HG03196 (cell line): ENCODE measurements at regions not wholly inside any gene's neighbourhood (a gene's known extent, or its start where the extent isn't known, plus 50 kb on each side); places are given as distances from the start of the nearest gene placed in this dataset.

Experiments
- ATAC-seq: cut with Tn5 transposase; IDR thresholded peaks from one replicate; pipeline ENCODE4 v1.9.1; 2021; ENCODE audit not compliant: unreplicated experiment

- ATAC-seq = no peak
Observed at GRCh38 chr13:78802912-78803311, 144.0 kb upstream of the OBI1 start.

GRCh38 chr13:78787190-78787589 is 128.2 kb upstream of the OBI1 start:
- no peak for ATAC-seq

- ATAC-seq = no peak
Observed at GRCh38 chr13:78786459-78786858, 127.5 kb upstream of the OBI1 start.

GRCh38 chr13:78785764-78786163 is 126.8 kb upstream of the OBI1 start:
- no peak for ATAC-seq

- no peak for ATAC-seq
Observed at GRCh38 chr13:78784014-78784750, 125.2 kb upstream of the OBI1 start.

- no peak for ATAC-seq
Observed at GRCh38 chr13:78780708-78781107, 121.8 kb upstream of the OBI1 start.

GRCh38 chr13:78779608-78780007 is 120.7 kb upstream of the OBI1 start:
- no peak for ATAC-seq

GRCh38 chr13:78777976-78778375 is 119.0 kb upstream of the OBI1 start:
- ATAC-seq = no peak

- ATAC-seq = no peak
Observed at GRCh38 chr13:78777396-78777795, 118.4 kb upstream of the OBI1 start.

GRCh38 chr13:78772933-78773332 is 114.0 kb upstream of the OBI1 start:
- no peak for ATAC-seq

- ATAC-seq = no peak
Observed at GRCh38 chr13:78770601-78771000, 111.6 kb upstream of the OBI1 start.

GRCh38 chr13:78768950-78769349 is 110.0 kb upstream of the OBI1 start:
- ATAC-seq = no peak

- ATAC-seq = no peak
Observed at GRCh38 chr13:78764665-78765064, 105.7 kb upstream of the OBI1 start.

- no peak for ATAC-seq
Observed at GRCh38 chr13:78762825-78763224, 103.9 kb upstream of the OBI1 start.

- ATAC-seq = no peak
Observed at GRCh38 chr13:78759704-78760103, 100.7 kb upstream of the OBI1 start.

- no peak for ATAC-seq
Observed at GRCh38 chr13:78758549-78758948, 99.6 kb upstream of the OBI1 start.

- no peak for ATAC-seq
Observed at GRCh38 chr13:78753435-78753834, 94.5 kb upstream of the OBI1 start.

GRCh38 chr13:78750735-78751134 is 91.8 kb upstream of the OBI1 start:
- no peak for ATAC-seq

GRCh38 chr13:78743973-78744372 is 85.0 kb upstream of the OBI1 start:
- ATAC-seq = no peak

GRCh38 chr13:78742659-78743058 is 83.7 kb upstream of the OBI1 start:
- no peak for ATAC-seq

- no peak for ATAC-seq
Observed at GRCh38 chr13:78736142-78736541, 77.2 kb upstream of the OBI1 start.

- ATAC-seq = no peak
Observed at GRCh38 chr13:78732445-78733017, 73.6 kb upstream of the OBI1 start.

GRCh38 chr13:78722700-78723099 is 63.7 kb upstream of the OBI1 start:
- no peak for ATAC-seq
